GM19372 (cell line): ENCODE measurements at regions not wholly inside any gene's neighbourhood (a gene's known extent, or its start where the extent isn't known, plus 50 kb on each side); places are given as distances from the start of the nearest gene placed in this dataset.

ENCODE experiments used
- ATAC-seq: cut with Tn5 transposase; IDR thresholded peaks from one replicate; pipeline ENCODE4 v1.9.1; 2021; ENCODE audit warnings: mild to moderate bottlenecking, low read depth, moderate library complexity; ENCODE audit not compliant: unreplicated experiment

DNA sequence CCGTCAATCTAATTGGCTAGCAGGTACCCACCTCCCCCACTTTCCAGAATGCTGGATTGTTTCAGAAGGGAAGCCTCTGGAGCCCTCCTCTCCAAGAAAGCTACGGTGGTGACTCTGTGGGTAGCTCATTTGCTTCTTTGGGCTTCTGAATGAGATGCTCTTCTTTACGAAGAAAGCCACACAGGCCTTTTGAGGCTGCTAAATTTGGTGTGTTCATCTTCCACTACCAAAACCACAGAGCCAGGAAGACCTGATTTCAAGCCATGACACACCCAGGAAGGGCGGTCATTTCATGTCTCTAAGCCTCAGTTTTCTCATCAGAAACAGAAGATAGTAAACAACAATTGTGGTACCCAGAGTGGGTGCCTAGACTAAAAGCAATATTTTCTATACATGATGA is 901.2 kb downstream of the KCNMA1 start:
- no peak for ATAC-seq

- no peak for ATAC-seq
Measured at GRCh38 chr10:76735866-76736265, 901.7 kb downstream of the KCNMA1 start.

DNA sequence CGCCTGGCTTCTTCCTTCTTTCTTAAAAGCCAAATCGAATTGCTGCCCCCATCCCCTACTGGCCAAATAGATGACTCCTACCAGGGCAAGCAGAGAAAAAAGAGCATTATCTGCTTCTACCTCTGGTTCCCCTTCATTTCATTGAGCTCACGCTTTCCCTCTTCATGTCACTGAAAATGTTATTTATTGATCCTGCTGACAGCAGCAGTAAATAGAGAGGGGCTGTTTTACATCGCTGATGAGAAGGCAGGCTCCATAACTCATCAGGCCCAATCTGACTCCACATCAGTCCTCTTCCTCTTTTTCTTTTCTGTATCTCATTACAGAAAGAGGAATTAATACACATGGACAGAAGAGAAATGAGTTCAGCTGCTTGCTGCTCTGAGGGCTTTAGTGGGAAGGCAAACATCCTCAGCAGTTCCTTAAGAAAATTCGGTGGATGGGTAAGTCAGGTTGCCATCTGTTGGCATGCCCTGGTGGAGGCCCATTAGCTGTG is 904.1 kb downstream of the KCNMA1 start:
- no peak for ATAC-seq

DNA sequence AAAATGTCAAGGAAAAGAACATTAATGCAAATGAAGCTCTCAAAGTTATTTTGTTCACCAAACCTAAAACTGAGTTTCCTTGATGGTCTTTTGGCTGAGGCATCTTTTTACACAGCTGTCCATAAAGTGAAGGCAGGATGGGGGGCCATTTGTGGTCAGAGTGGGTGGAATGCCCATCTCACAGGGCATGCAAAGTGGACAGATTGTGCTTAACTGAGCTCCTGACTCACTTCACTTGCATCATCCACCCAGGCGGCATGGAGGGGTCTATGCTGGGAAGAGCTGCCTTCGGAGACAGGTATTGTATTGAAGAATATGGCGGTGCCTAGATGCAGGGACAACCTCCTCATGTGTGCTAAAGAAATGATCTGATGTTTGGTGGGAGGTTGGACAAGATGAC is 905.3 kb downstream of the KCNMA1 start:
- no peak for ATAC-seq

DNA sequence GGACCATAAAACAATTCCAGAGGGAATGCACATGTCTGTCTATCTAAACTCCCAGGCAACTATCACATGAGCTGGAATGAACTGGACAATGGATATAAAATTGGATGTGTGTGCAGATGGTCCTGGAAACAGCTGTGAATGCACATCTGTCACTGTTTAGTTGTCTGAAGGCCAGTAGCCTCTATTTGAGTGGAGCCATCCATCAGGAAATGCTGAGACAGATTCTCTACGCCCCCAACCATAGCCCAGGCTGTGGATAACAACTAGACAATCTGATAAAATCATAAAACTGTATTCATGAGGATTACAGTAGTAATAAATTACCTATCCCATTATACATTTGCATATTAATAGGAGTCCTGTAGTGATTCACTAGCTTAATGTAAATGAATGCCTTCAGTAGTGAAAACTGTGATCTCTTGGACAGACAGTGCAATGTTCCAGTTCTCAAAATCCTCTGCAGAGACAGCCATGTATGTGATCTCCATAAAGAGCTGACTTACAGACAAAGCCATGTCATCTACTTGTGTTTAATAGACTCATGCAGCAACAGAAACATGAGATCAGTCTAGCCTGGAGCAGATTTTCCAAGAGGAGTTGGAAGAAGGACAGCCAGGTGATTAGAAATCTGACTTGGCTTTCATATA is 907.6 kb downstream of the KCNMA1 start:
- ATAC-seq = no peak

- no peak for ATAC-seq
Measured at GRCh38 chr10:76729346-76729745, 908.3 kb downstream of the KCNMA1 start.

GRCh38 chr10:76727038-76727437 is 910.6 kb downstream of the KCNMA1 start:
- ATAC-seq = no peak

GRCh38 chr10:76723844-76724243 is 913.8 kb downstream of the KCNMA1 start:
- ATAC-seq = no peak

- ATAC-seq = no peak
Measured at GRCh38 chr10:76721891-76722505, 915.6 kb downstream of the KCNMA1 start.

- no peak for ATAC-seq
Measured at GRCh38 chr10:76719006-76719405, 918.6 kb downstream of the KCNMA1 start.

- no peak for ATAC-seq
Measured at GRCh38 chr10:76717141-76717540, 920.5 kb downstream of the KCNMA1 start.

GRCh38 chr10:76711222-76711997 is 926.2 kb downstream of the KCNMA1 start:
- no peak for ATAC-seq

GRCh38 chr10:76700241-76700640 is 937.4 kb downstream of the KCNMA1 start:
- ATAC-seq = no peak

- ATAC-seq = no peak
Measured at GRCh38 chr10:76697923-76698322, 939.7 kb downstream of the KCNMA1 start.

DNA sequence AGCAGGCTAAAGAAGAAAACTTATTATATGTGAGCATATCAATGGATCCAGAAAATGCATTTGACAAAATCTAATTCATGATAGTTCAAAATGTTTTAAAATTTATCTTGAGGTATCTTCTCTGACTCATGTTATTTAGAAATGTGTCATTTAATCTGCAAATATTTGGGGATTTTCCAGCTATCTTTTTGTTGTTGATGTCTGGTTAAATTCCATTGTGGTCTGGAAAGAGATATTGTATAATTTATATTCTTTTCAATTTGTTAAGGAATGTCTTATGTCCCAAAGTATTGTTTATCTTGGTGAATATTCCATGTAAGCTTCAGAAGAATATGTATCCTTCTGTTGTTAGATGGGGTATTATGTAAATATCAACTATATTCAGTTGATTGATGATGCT is 942.5 kb downstream of the KCNMA1 start:
- no peak for ATAC-seq

DNA sequence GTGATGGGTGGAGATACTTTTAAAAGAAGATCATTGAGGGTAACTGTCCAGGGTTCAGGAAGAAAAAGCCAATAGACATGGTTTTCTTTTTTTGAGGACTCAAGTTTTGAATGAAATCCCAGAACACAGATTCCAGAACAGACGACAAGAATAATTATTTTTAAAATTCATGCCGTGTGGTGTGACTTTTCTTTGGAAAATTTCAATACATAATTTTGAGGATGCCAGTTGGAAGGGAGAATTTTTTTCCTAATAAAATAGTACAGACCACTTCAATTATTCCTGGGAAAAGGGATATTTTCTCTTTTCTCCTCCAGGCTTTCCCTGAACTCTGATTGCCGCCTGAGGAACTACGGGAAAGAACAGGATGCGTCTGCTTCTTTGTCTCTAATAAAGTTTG is 951.4 kb downstream of the KCNMA1 start:
- no peak for ATAC-seq

- no peak for ATAC-seq
Measured at GRCh38 chr10:76684968-76685367, 952.6 kb downstream of the KCNMA1 start.

GRCh38 chr10:76681153-76681552 is 956.5 kb downstream of the KCNMA1 start:
- ATAC-seq = no peak

DNA sequence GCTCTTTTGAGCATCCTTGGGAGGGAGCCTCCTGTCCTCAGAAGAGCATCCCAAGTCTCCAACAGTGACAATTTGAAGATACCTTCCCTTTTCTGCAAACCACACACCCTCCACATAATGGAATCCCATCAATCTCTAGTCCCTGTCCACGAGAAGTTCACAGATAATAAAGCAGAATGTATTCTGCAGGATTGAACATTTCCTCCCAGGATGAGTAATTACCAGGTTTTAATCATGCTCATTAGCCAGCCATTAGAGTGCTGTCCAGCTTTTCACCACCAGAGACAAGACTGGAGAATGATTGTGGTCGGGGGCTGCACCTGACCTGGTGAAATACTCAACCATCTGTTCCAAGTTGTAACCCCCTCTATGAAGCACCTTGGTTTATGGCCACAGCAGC is 958.6 kb downstream of the KCNMA1 start:
- ATAC-seq = no peak

DNA sequence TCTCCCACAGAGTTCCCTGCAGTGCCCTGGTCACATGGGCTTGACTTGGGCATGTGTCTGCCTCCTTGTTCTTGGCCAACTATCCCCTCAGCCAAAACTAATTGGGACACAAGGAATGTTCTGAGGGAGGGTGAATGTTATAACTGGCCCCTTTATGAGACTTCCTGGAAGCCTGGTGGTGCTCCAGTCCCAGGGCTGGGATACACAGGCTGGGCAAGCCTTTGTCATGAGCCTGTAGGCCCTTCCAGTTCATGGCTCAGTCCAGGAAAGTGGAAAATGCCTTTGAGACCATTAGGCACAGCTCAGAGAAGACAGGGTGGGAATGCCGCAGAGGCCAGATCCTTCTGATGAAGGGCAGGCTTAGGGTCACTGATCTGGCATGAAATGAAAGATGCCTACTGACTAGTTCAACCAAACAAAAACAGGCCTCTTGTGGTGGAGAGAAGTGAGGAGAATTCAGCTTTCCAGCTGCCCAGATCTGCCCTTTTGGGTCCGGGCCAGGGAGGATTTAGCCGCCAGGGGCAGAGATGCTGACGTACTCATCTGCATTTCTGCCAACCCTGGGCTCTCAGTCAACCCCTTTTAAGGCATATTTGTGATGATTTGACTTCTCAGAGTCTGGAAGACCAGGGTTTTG is 961.5 kb downstream of the KCNMA1 start:
- no peak for ATAC-seq

DNA sequence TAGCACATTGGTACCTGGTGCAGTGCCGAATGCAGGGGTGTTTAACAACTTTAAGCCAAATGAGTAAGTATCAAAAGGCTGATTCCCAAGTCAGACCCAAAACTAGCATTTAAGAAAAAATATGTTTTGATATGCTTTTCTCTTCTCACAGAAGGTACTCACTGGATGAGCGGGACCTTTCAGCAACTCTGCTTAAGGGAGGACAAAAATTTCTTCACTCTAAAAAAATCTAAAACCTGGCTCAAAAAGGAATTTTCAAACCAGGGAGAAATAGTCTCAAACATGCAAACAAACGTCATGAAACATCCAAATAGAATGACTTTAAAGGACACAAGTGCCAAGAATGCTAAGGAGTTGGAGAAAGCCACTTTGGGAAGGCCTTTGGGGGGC is 962.1 kb downstream of the KCNMA1 start:
- ATAC-seq = no peak
